ENCODE measurements at regions not wholly inside any gene's neighbourhood (a gene's known extent, or its start where the extent isn't known, plus 50 kb on each side); places are given as distances from the start of the nearest gene placed in this dataset.

- TF ChIP-seq CTCF (IDR thresholded peaks at IDR 0.05; ENCODE audit: low read depth, low read length) (no peak), EZH2phosphoT487 (IDR thresholded peaks at IDR 0.05; ENCODE audit: low read depth) (no peak)
These were observed 593.5 kb downstream of the BCOR start for GRCh38 chrX:39504227-39504626.

Measured in OCI-LY3 (cell line).